Muscle of leg (tissue), 3 donors: ENCODE measurements at regions not wholly inside any gene's neighbourhood (a gene's known extent, or its start where the extent isn't known, plus 50 kb on each side); places are given as distances from the start of the nearest gene placed in this dataset.

Source experiments
- DNase-seq: peaks from one replicate; pipeline ENCODE4 v3.0.0; 2013
- H3K27ac ChIP-seq: one replicate; pipeline ENCODE4 v1.5.1; 2013; ENCODE audit warnings: mild to moderate bottlenecking, low read length, control low read depth
- H3K27me3 ChIP-seq: one replicate; pipeline ENCODE4 v1.6.1; 2013; ENCODE audit warnings: low read length; ENCODE audit not compliant: control insufficient read depth, insufficient read depth
- H3K36me3 ChIP-seq: one replicate; pipeline ENCODE4 v1.6.1; 2013; ENCODE audit warnings: low read length; ENCODE audit not compliant: control insufficient read depth, insufficient read depth
- H3K4me1 ChIP-seq: one replicate; pipeline ENCODE4 v1.6.1; 2013; ENCODE audit warnings: low read length; ENCODE audit not compliant: control insufficient read depth, insufficient read depth
- H3K4me3 ChIP-seq: one replicate; pipeline ENCODE4 v1.5.1; 2013; ENCODE audit warnings: low read length, control low read depth
- H3K9me3 ChIP-seq: replicated peaks from 2 replicates; pipeline ENCODE4 v1.6.1; 2013; ENCODE audit warnings: low read depth, low read length; ENCODE audit not compliant: control insufficient read depth
- WGBS: methylation state at CpG from one replicate; pipeline ENCODE4 v1.1.5; 2013; ENCODE audit warnings: missing lambda C conversion rate; ENCODE audit not compliant: insufficient coverage; 5-methylcytosine and 5-hydroxymethylcytosine counted together

- no peak for DNase-seq
- Histone ChIP-seq H3K27ac (no peak overlapping the region), H3K27me3 (no peaks in the 10 kb centered on the region), H3K36me3 (no peaks in the 10 kb centered on the region), H3K9me3 (no peaks in the 10 kb centered on the region), H3K4me3 (no peak overlapping the region), H3K4me1 (no peaks in the 10 kb centered on the region)
- WGBS: no CpG with 5 or more reads among the region's 2 CpGs
These were observed 177.2 kb downstream of the SEM1 start for GRCh38 chr7:96532428-96532935.

- H3K9me3 ChIP-seq: no peaks in the 10 kb centered on the region
- no peak overlapping the region for H3K27ac ChIP-seq
- no peak overlapping the region for H3K4me3 ChIP-seq
- no CpG with 5 or more reads among the region's 1 CpG for WGBS
- DNase-seq: no peak
- no peaks in the 10 kb centered on the region for H3K36me3 ChIP-seq
- no peaks in the 10 kb centered on the region for H3K4me1 ChIP-seq
- no peaks in the 10 kb centered on the region for H3K27me3 ChIP-seq
These were observed 178.3 kb downstream of the SEM1 start for GRCh38 chr7:96531331-96531730.

GRCh38 chr7:96530786-96531185 lies 178.9 kb downstream of the SEM1 start:
- no peak overlapping the region for H3K4me3 ChIP-seq
- no peaks in the 10 kb centered on the region for H3K27me3 ChIP-seq
- no peaks in the 10 kb centered on the region for H3K9me3 ChIP-seq
- no peaks in the 10 kb centered on the region for H3K36me3 ChIP-seq
- H3K4me1 ChIP-seq: no peaks in the 10 kb centered on the region
- H3K27ac ChIP-seq: no peak overlapping the region
- DNase-seq: no peak
- WGBS: no CpG with 5 or more reads among the region's 1 CpG

- no peaks in the 10 kb centered on the region for H3K27me3 ChIP-seq
- no peak for DNase-seq
- no peaks in the 10 kb centered on the region for H3K9me3 ChIP-seq
- no peaks in the 10 kb centered on the region for H3K4me1 ChIP-seq
- WGBS: 38% methylated on average over 3 of the region's 9 CpGs
- H3K27ac ChIP-seq: no peak overlapping the region
- no peaks in the 10 kb centered on the region for H3K36me3 ChIP-seq
- H3K4me3 ChIP-seq: no peak overlapping the region
These were observed 182.4 kb downstream of the SEM1 start for GRCh38 chr7:96527133-96527827.

GRCh38 chr7:96526496-96526895 lies 183.2 kb downstream of the SEM1 start:
- WGBS: no CpG with 5 or more reads among the region's 1 CpG
- Histone ChIP-seq H3K27ac (no peak overlapping the region), H3K4me1 (no peaks in the 10 kb centered on the region), H3K27me3 (no peaks in the 10 kb centered on the region), H3K36me3 (no peaks in the 10 kb centered on the region), H3K4me3 (no peak overlapping the region), H3K9me3 (no peaks in the 10 kb centered on the region)
- DNase-seq: no peak

- DNase-seq: peak; percentile 91
These were observed 188.4 kb downstream of the SEM1 start for GRCh38 chr7:96521068-96521894.

GRCh38 chr7:96508371-96508770 lies 186.5 kb upstream of the SLC25A13 start:
- WGBS: no CpG with 5 or more reads among the region's 1 CpG

More at GRCh38 chr7:96521068-96521894, 188.4 kb downstream of the SEM1 start:
- Histone ChIP-seq H3K36me3 (no peaks in the 10 kb centered on the region), H3K27ac (peak overlapping the region; percentile 23), H3K4me1 (no peaks in the 10 kb centered on the region), H3K9me3 (no peaks in the 10 kb centered on the region), H3K27me3 (no peaks in the 10 kb centered on the region), H3K4me3 (no peak overlapping the region)
- 28% methylated on average over 8 of the region's 13 CpGs for WGBS

GRCh38 chr7:96503597-96503996 lies 181.7 kb upstream of the SLC25A13 start:
- no peak overlapping the region for H3K4me3 ChIP-seq
- no peaks in the 10 kb centered on the region for H3K9me3 ChIP-seq
- no peaks in the 10 kb centered on the region for H3K36me3 ChIP-seq
- H3K27ac ChIP-seq: no peak overlapping the region
- no peaks in the 10 kb centered on the region for H3K27me3 ChIP-seq
- H3K4me1 ChIP-seq: no peaks in the 10 kb centered on the region
- no peak for DNase-seq
- WGBS: 50% methylated on average over 1 of the region's 1 CpG

More at GRCh38 chr7:96508371-96508770, 186.5 kb upstream of the SLC25A13 start:
- Histone ChIP-seq H3K27ac (no peak overlapping the region), H3K9me3 (no peaks in the 10 kb centered on the region), H3K27me3 (no peaks in the 10 kb centered on the region), H3K4me3 (no peak overlapping the region), H3K36me3 (no peaks in the 10 kb centered on the region), H3K4me1 (no peaks in the 10 kb centered on the region)
- no peak for DNase-seq

GRCh38 chr7:96501318-96501717 lies 179.4 kb upstream of the SLC25A13 start:
- no peaks in the 10 kb centered on the region for H3K9me3 ChIP-seq
- H3K27me3 ChIP-seq: no peaks in the 10 kb centered on the region
- DNase-seq: no peak
- no peaks in the 10 kb centered on the region for H3K36me3 ChIP-seq
- no peak overlapping the region for H3K4me3 ChIP-seq
- H3K4me1 ChIP-seq: no peaks in the 10 kb centered on the region
- H3K27ac ChIP-seq: no peak overlapping the region

GRCh38 chr7:96499532-96499931 lies 177.6 kb upstream of the SLC25A13 start:
- H3K4me1 ChIP-seq: no peaks in the 10 kb centered on the region
- H3K4me3 ChIP-seq: no peak overlapping the region
- no peaks in the 10 kb centered on the region for H3K27me3 ChIP-seq
- H3K9me3 ChIP-seq: no peaks in the 10 kb centered on the region
- no peak for DNase-seq
- H3K27ac ChIP-seq: no peak overlapping the region
- H3K36me3 ChIP-seq: no peaks in the 10 kb centered on the region
- WGBS: no CpG with 5 or more reads among the region's 3 CpGs
